GM12878 (cell line): ENCODE measurements at regions not wholly inside any gene's neighbourhood (a gene's known extent, or its start where the extent isn't known, plus 50 kb on each side); places are given as distances from the start of the nearest gene placed in this dataset.

Experiments used
- ATAC-seq: fragments of 200-7000 bp; cut with Tn5 transposase; 3 replicates; pipeline ENCODE4 v1.9.1; 2020; ENCODE audit warnings: mild to moderate bottlenecking, moderate library complexity
- BruUV-seq: library from RNA; stranded (reverse); fragments of 400-500 nt; replicated peaks from 2 replicates; lab custom pipeline; 2021; lab: Mats Ljungman, UMichigan
- CTCF ChIA-PET: fragments of 300-600 bp; sonication (Branson Sonifier 250); formaldehyde crosslinking; extraction: SDS; loops from one replicate; lab custom pipeline; 2021; ENCODE audit warnings: inconsistent platforms; lab: Yijun Ruan, JAX
- POLR2A ChIA-PET: fragments of 350-600 bp; formaldehyde crosslinking; extraction: SDS; loops from one replicate; lab custom pipeline; 2021; ENCODE audit warnings: inconsistent platforms; lab: Charles Lee
- RAD21 ChIA-PET: fragments of 300-600 bp; sonication (Branson Sonifier 250); formaldehyde crosslinking; loops from one replicate; lab custom pipeline; 2023; ENCODE audit warnings: antibody characterized with exemption; ENCODE audit not compliant: unreplicated experiment; lab: Charles Lee
- SMC1A ChIA-PET: fragments of 300-600 bp; sonication (Branson Sonifier 250); formaldehyde crosslinking; loops from one replicate; lab custom pipeline; 2023; ENCODE audit not compliant: unreplicated experiment, uncharacterized antibody; lab: Charles Lee
- DNase-seq: peaks from one replicate; pipeline ENCODE4 v3.0.0-alpha.2; 2011; ENCODE audit warnings: low read depth, low spot score
- FAIRE-seq: peaks from 3 replicates; lab custom pipeline; 2011; peaks lifted over from hg19 to GRCh38; lab: Jason Lieb, UNC
- H2AFZ ChIP-seq: 2 replicates; pipeline ENCODE4 v1.6.0; 2011; ENCODE audit warnings: low read depth, low read length, control low read depth; ENCODE audit not compliant: control insufficient read depth
- H3K27ac ChIP-seq: 2 replicates; pipeline ENCODE4 v1.5.1; 2011; ENCODE audit warnings: control low read depth; ENCODE audit not compliant: control insufficient read depth, insufficient read depth
- H3K27me3 ChIP-seq, 2 experiments: replicated peaks in 1 of 2; 2 replicates each; pipeline versions ENCODE4 v1.6.0 to v1.6.1; 2011; ENCODE audit warnings: low read length in 1 of 2; ENCODE audit not compliant: control insufficient read depth in 2 of 2, insufficient read depth in 2 of 2
- H3K36me3 ChIP-seq, 2 experiments: 2 replicates each; pipeline ENCODE4 v1.5.1; 2011; ENCODE audit warnings: low read length in 1 of 2; ENCODE audit not compliant: control insufficient read depth in 2 of 2, insufficient read depth in 2 of 2
- H3K4me1 ChIP-seq: 2 replicates; pipeline ENCODE4 v1.6.1; 2011; ENCODE audit warnings: mild to moderate bottlenecking, low read length, moderate library complexity, mixed read lengths; ENCODE audit not compliant: control insufficient read depth, insufficient read depth
- H3K4me2 ChIP-seq: 2 replicates; pipeline ENCODE4 v1.6.0; 2011; ENCODE audit warnings: control low read depth; ENCODE audit not compliant: control insufficient read depth, insufficient read depth
- H3K4me3 ChIP-seq: fragments of 200-600 bp; sonication (generic); 2 replicates; pipeline ENCODE4 v1.5.1; 2016
- H3K79me2 ChIP-seq: 2 replicates; pipeline ENCODE4 v1.6.0; 2011; ENCODE audit warnings: low read length; ENCODE audit not compliant: control insufficient read depth, insufficient read depth
- H3K9ac ChIP-seq: 2 replicates; pipeline ENCODE4 v1.8.0; 2011; ENCODE audit warnings: low read length, control low read depth, mixed read lengths; ENCODE audit not compliant: control insufficient read depth, insufficient read depth
- H3K9me3 ChIP-seq: replicated peaks from 3 replicates; pipeline ENCODE4 v1.5.1; 2011; ENCODE audit warnings: mild to moderate bottlenecking, low read length; ENCODE audit not compliant: control insufficient read depth, insufficient read depth
- H4K20me1 ChIP-seq: 2 replicates; pipeline ENCODE4 v1.6.0; 2011; ENCODE audit not compliant: control insufficient read depth, insufficient read depth
- BHLHE40 ChIP-seq, 2 experiments: fragments of 450-650 bp in 1 of 2; IDR thresholded peaks; 2 replicates each; pipeline ENCODE4 v1.6.1; 2011 to 2017; ENCODE audit warnings: low read depth in 2 of 2, borderline replicate concordance in 1 of 2, improper control_type of control experiment in 1 of 2, low read length in 1 of 2, mild to moderate bottlenecking in 1 of 2
- CREM ChIP-seq: IDR thresholded peaks from 2 replicates; pipeline ENCODE4 v1.6.1; 2014; ENCODE audit warnings: antibody characterized with exemption, low read depth
- EED ChIP-seq: sonication (generic); IDR thresholded peaks from 2 replicates; pipeline ENCODE4 v1.6.1; 2016; ENCODE audit warnings: antibody characterized with exemption, low read depth
- EGR1 ChIP-seq, 2 experiments: IDR thresholded peaks; 1 replicate in 1 of 2; 2 replicates in 1 of 2; pipeline ENCODE4 v1.6.1; 2011 to 2012; ENCODE audit warnings: low read depth in 2 of 2, low read length in 2 of 2, borderline replicate concordance in 1 of 2, mild to moderate bottlenecking in 1 of 2, moderate library complexity in 1 of 2
- EP300 ChIP-seq, 2 experiments: fragments of 150-350 bp in 1 of 2; IDR thresholded peaks; 2 replicates each; pipeline ENCODE4 v1.6.1; 2011 to 2012; ENCODE audit warnings: low read depth in 2 of 2, low read length in 2 of 2, borderline replicate concordance in 1 of 2, improper control_type of control experiment in 1 of 2, inconsistent platforms in 1 of 2; ENCODE audit not compliant: control insufficient read depth in 1 of 2
- ETV6 ChIP-seq, 2 experiments: fragments of 450-650 bp in 1 of 2; IDR thresholded peaks in 1 of 2; conservative IDR thresholded peaks in 1 of 2; 2 replicates each; pipeline ENCODE4 v1.6.1; 2014; ENCODE audit warnings: antibody characterized with exemption in 1 of 2, borderline replicate concordance in 1 of 2, low read depth in 1 of 2, mild to moderate bottlenecking in 1 of 2, moderate library complexity in 1 of 2
- IRF3 ChIP-seq: fragments of 450-650 bp; IDR thresholded peaks from 2 replicates; pipeline ENCODE4 v1.6.1; 2014; ENCODE audit warnings: mild to moderate bottlenecking
- IRF4 ChIP-seq: IDR thresholded peaks from 2 replicates; pipeline ENCODE4 v1.6.1; 2011; ENCODE audit warnings: low read depth, low read length
- RUNX3 ChIP-seq: IDR thresholded peaks from 2 replicates; pipeline ENCODE4 v1.6.1; 2012; ENCODE audit warnings: low read length, inconsistent platforms
- SPI1 ChIP-seq: IDR thresholded peaks from 2 replicates; pipeline ENCODE4 v1.6.1; 2011; ENCODE audit warnings: low read depth, mild to moderate bottlenecking, low read length, moderate library complexity, borderline replicate concordance; ENCODE audit not compliant: insufficient read depth
- SRF ChIP-seq, 2 experiments: IDR thresholded peaks; 2 replicates each; pipeline ENCODE4 v1.6.1; 2011; ENCODE audit warnings: low read depth in 2 of 2, low read length in 2 of 2, mild to moderate bottlenecking in 1 of 2, moderate library complexity in 1 of 2
- YY1 ChIP-seq: IDR thresholded peaks from 2 replicates; pipeline ENCODE4 v1.6.1; 2011; ENCODE audit warnings: low read depth, mild to moderate bottlenecking, low read length
- ZNF217 ChIP-seq: fragments of 450-650 bp; IDR thresholded peaks from 2 replicates; pipeline ENCODE4 v1.6.1; 2017; ENCODE audit warnings: antibody characterized with exemption, mild to moderate bottlenecking
- WGBS: methylation state at CpG from one replicate; pipeline ENCODE4 v1.1.6; 2016; ENCODE audit warnings: low lambda C conversion rate; ENCODE audit not compliant: insufficient replicate concordance, insufficient coverage; ENCODE audit errors: missing lambda C conversion rate; 5-methylcytosine and 5-hydroxymethylcytosine counted together
- in situ Hi-C: fragments of 300-500 bp; cut with MboI; formaldehyde crosslinking; loops from 9 replicates; pipeline ENCODE4 v1.14.3; 2018; ENCODE audit warnings: mixed read lengths
- intact Hi-C: fragments of 100-400 bp; cut with micrococcal nuclease; formaldehyde crosslinking; loops from one replicate; pipeline ENCODE4 v1.14.2; 2022; ENCODE audit not compliant: unreplicated experiment
- TF ChIP-seq, protein P1 (sequence below): IDR thresholded peaks from 2 replicates; pipeline ENCODE4 v1.6.1; 2011; ENCODE audit warnings: low read depth, low read length, improper control_type of control experiment, borderline replicate concordance

GRCh38 chr12:118682656-118683055 is 298.7 kb upstream of the SRRM4 start:
- Histone ChIP-seq H3K4me1 (peaks cover 10% of the 10 kb centered on the region; the same call in 1 of the 2 replicates), H2AFZ (no peak overlapping the region; the same call in 1 of the 2 replicates), H3K36me3 (no peaks in the 10 kb centered on the region), H3K4me3 (no peak overlapping the region), H4K20me1 (no peaks in the 10 kb centered on the region), H3K27me3 (no peaks in the 10 kb centered on the region), H3K4me2 (no peak overlapping the region), H3K79me2 (no peaks in the 10 kb centered on the region), H3K9ac (no peak overlapping the region), H3K27ac (no peak overlapping the region), H3K9me3 (no peaks in the 10 kb centered on the region)
- no TSS peak for BruUV-seq
- peak; percentile 13 for DNase-seq
- peak; percentile 62 for FAIRE-seq
- RAD21 ChIA-PET = no interaction called here
- TF ChIP-seq IRF3 = no peak
- TF ChIP-seq YY1 = peak; percentile 57; the same call in 1 of the 2 replicates
- TF ChIP-seq EED = peak; percentile 64; the same call in 1 of the 2 replicates
- TF ChIP-seq EGR1 (IDR thresholded peaks at IDR 0.05; ENCODE audit: borderline replicate concordance in 1 of 2, low read depth in 2 of 2, low read length in 2 of 2) = peak in 1 of 2 experiments; percentile 87; a peak in 2 of 3 replicates
- TF ChIP-seq ETV6 (conservative IDR thresholded peaks at IDR 0.05 in 1 of 2, IDR thresholded peaks at IDR 0.05 in 1 of 2; ENCODE audit: borderline replicate concordance in 1 of 2, low read depth in 1 of 2) = peak in 1 of 2 experiments; percentile 42; a peak in 2 of 4 replicates
- TF ChIP-seq IRF4 = peak; percentile 72
- TF ChIP-seq, protein P1, sequence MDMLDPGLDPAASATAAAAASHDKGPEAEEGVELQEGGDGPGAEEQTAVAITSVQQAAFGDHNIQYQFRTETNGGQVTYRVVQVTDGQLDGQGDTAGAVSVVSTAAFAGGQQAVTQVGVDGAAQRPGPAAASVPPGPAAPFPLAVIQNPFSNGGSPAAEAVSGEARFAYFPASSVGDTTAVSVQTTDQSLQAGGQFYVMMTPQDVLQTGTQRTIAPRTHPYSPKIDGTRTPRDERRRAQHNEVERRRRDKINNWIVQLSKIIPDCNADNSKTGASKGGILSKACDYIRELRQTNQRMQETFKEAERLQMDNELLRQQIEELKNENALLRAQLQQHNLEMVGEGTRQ = no peak
- 0 out of 4 replicates have a peak, but pooled peaks of 1 of the 2 experiments have one; percentile 36 for TF ChIP-seq EP300 (IDR thresholded peaks at IDR 0.05; ENCODE audit: borderline replicate concordance in 1 of 2, control insufficient read depth in 1 of 2, low read depth in 2 of 2, low read length in 2 of 2)
- TF ChIP-seq RUNX3 = peak; percentile 56; the same call in 1 of the 2 replicates
- no peak for TF ChIP-seq ZNF217
- no peak for TF ChIP-seq BHLHE40 (IDR thresholded peaks at IDR 0.05; ENCODE audit: borderline replicate concordance in 1 of 2, low read depth in 2 of 2, low read length in 1 of 2)
- TF ChIP-seq SPI1 = peak; percentile 92
- TF ChIP-seq SRF (IDR thresholded peaks at IDR 0.05; ENCODE audit: low read depth in 2 of 2, low read length in 2 of 2) = no peak
- TF ChIP-seq CREM = peak; percentile 10; the same call in 1 of the 2 replicates
- POLR2A ChIA-PET = no interaction called here
- intact Hi-C loops = no loop called here
- CTCF ChIA-PET = no interaction called here
- WGBS = 6% methylated on average over 3 of the region's 3 CpGs
- SMC1A ChIA-PET = no interaction called here
- in situ Hi-C loops = no loop called here
- ATAC-seq = peak; percentile 79
